ENCODE measurements at regions not wholly inside any gene's neighbourhood (a gene's known extent, or its start where the extent isn't known, plus 50 kb on each side); places are given as distances from the start of the nearest gene placed in this dataset.

DNA sequence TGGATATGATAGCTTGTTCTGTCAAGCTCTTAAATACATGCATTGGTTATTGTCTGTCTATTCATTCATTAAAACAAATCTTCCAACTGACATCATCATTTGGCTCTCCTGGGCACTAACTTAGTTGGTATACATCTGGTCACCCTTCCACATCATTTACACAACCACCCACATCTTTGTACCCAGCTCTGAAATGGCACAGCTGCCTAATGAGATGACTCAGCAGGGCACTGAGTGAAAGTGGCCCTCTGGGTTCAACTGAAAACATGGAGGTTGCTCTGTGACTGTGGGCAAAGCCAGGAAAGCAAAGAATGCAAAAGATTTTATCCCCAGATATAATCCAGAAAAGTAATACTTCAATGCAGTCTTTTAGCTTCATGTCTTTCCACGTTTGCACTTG, 234.0 kb upstream of the MAP2 start:
- H3K23ac ChIP-seq (ENCODE audit: insufficient read length): no peak overlapping the region
- H2BK20ac ChIP-seq (ENCODE audit: low read length): no peak overlapping the region
- H3K27me3 ChIP-seq (replicated peaks in 1 of 4; ENCODE audit: control insufficient read depth in 3 of 4, extremely low read depth in 1 of 4, insufficient read depth in 3 of 4, low read length in 3 of 4): no peaks in the 10 kb centered on the region
- no peak overlapping the region for H2BK5ac ChIP-seq (ENCODE audit: low read depth, low read length)
- H4K91ac ChIP-seq (replicated peaks; ENCODE audit: insufficient read length, low read length): no peak overlapping the region
- H3K27ac ChIP-seq (ENCODE audit: low read depth, low read length): no peak overlapping the region
- CTCF ChIA-PET (ENCODE audit: partially characterized antibody): interaction anchor here (1.3 kb wide), 1 partner anchor 30 kb away, joined by 3 read pairs; no protein-coding TSS in a partner anchor
- H3K4ac ChIP-seq (replicated peaks; ENCODE audit: insufficient read length, low read depth, low read length): no peak overlapping the region
- H2AK5ac ChIP-seq (ENCODE audit: low read depth, low read length): no peak overlapping the region
- DNase-seq (ENCODE audit: low read depth in 1 of 2, low spot score in 2 of 2) (no peak), FAIRE-seq (no peak)
- no peaks in the 10 kb centered on the region for H3K79me1 ChIP-seq (ENCODE audit: low read depth, low read length)
- H3K4me1 ChIP-seq (replicated peaks in 1 of 4; ENCODE audit: control insufficient read depth in 3 of 4, insufficient read depth in 4 of 4, low read length in 3 of 4): no peaks in the 10 kb centered on the region; a peak in 1 of 7 replicates
- H3K4me2 ChIP-seq (ENCODE audit: insufficient read depth in 1 of 2, low read depth in 2 of 2, low read length in 2 of 2): no peak overlapping the region
- POLR2A ChIA-PET (ENCODE audit: partially characterized antibody): no interaction called here
- no peaks in the 10 kb centered on the region for H3K36me3 ChIP-seq (ENCODE audit: control insufficient read depth in 2 of 4, insufficient read depth in 4 of 4, low read length in 3 of 4)
- no peaks in the 10 kb centered on the region for H4K20me1 ChIP-seq (replicated peaks in 1 of 2; ENCODE audit: control insufficient read depth in 1 of 2, insufficient read depth in 2 of 2, low read length in 2 of 2)
- H2BK15ac ChIP-seq (ENCODE audit: low read length): no peak overlapping the region
- WGBS, 2 experiments (ENCODE audit: extremely low coverage in 1 of 2, insufficient coverage in 1 of 2, insufficient read length in 1 of 2, insufficient replicate concordance in 2 of 2, low coverage in 1 of 2, low lambda C conversion rate in 2 of 2, missing lambda C conversion rate in 1 of 2): 67% methylated on average over 1 of the region's 1 CpG; no CpG with 5 or more reads in 1 of the 2 experiments
- no peak overlapping the region for H4K8ac ChIP-seq (ENCODE audit: extremely low read depth, insufficient read depth, low read length)
- H3K9me3 ChIP-seq (ENCODE audit: insufficient read depth in 2 of 2, low read depth in 1 of 2, low read length in 1 of 2): no peaks in the 10 kb centered on the region
- H2BK120ac ChIP-seq (replicated peaks; ENCODE audit: low read depth, low read length): no peak overlapping the region
- H3K56ac ChIP-seq (replicated peaks; ENCODE audit: insufficient read length, low read depth, low read length): no peak overlapping the region
- no peak overlapping the region for H2BK12ac ChIP-seq (ENCODE audit: low read depth, low read length)
- TF ChIP-seq CHD1 (IDR thresholded peaks at IDR 0.05; ENCODE audit: low read depth, low read length): no peak
- TF ChIP-seq JUN (IDR thresholded peaks at IDR 0.05; ENCODE audit: low read depth, low read length): no peak
- no peak for TF ChIP-seq CTBP2 (IDR thresholded peaks at IDR 0.05; ENCODE audit: borderline replicate concordance, insufficient read depth, insufficient read length, low read length)
- TF ChIP-seq RXRA (IDR thresholded peaks at IDR 0.05; ENCODE audit: insufficient read depth, low read depth, low read length): no peak
- no peak for TF ChIP-seq POLR2A (IDR thresholded peaks at IDR 0.05; ENCODE audit: control extremely low read depth in 1 of 2, low read depth in 2 of 2, low read length in 2 of 2)
- TF ChIP-seq KDM1A (IDR thresholded peaks at IDR 0.05; ENCODE audit: borderline replicate concordance, low read length): no peak
- no peak for TF ChIP-seq CBX5 (IDR thresholded peaks at IDR 0.05; ENCODE audit: low read depth, low read length)
- TF ChIP-seq EGR1 (IDR thresholded peaks at IDR 0.05; ENCODE audit: borderline replicate concordance, low read depth, low read length): no peak
- TF ChIP-seq TAF1 (IDR thresholded peaks at IDR 0.05; ENCODE audit: low read depth, low read length): no peak
- TF ChIP-seq KDM4A (IDR thresholded peaks at IDR 0.05; ENCODE audit: low read depth, low read length, severe bottlenecking): no peak
- TF ChIP-seq SUZ12 (IDR thresholded peaks at IDR 0.05; ENCODE audit: low read length): no peak
- no peak for TF ChIP-seq BCL11A (IDR thresholded peaks at IDR 0.05; ENCODE audit: low read depth in 2 of 2, low read length in 2 of 2)
- no peak for TF ChIP-seq CEBPB (IDR thresholded peaks at IDR 0.05; ENCODE audit: low read depth, low read length)
- no peak for TF ChIP-seq SRF (IDR thresholded peaks at IDR 0.05; ENCODE audit: low read depth, low read length)
- no peak for TF ChIP-seq GABPA (IDR thresholded peaks at IDR 0.05; ENCODE audit: borderline replicate concordance, insufficient read depth, low read length)
- H3K9ac ChIP-seq (replicated peaks in 1 of 4; ENCODE audit: extremely low read depth in 1 of 4, low read depth in 3 of 4, low read length in 3 of 4): no peak overlapping the region
- H4K5ac ChIP-seq (ENCODE audit: insufficient read length, low read depth, low read length): no peak overlapping the region
- no peaks in the 10 kb centered on the region for H3K79me2 ChIP-seq (ENCODE audit: control insufficient read depth in 1 of 2, insufficient read depth in 2 of 2, low read length in 2 of 2)
- no peak overlapping the region for H3K4me3 ChIP-seq (ENCODE audit: extremely low read depth in 1 of 4, insufficient read depth in 2 of 4, low read depth in 3 of 4, low read length in 4 of 4)
- no peaks in the 10 kb centered on the region for H3K23me2 ChIP-seq (ENCODE audit: low read depth, low read length)
- H2AFZ ChIP-seq (ENCODE audit: low read length): no peak overlapping the region
- no peak overlapping the region for H3K18ac ChIP-seq (ENCODE audit: extremely low read depth, low read length)
- H3K14ac ChIP-seq (ENCODE audit: insufficient read length): no peak overlapping the region
